ENCODE measurements at regions not wholly inside any gene's neighbourhood (a gene's known extent, or its start where the extent isn't known, plus 50 kb on each side); places are given as distances from the start of the nearest gene placed in this dataset.

DNA sequence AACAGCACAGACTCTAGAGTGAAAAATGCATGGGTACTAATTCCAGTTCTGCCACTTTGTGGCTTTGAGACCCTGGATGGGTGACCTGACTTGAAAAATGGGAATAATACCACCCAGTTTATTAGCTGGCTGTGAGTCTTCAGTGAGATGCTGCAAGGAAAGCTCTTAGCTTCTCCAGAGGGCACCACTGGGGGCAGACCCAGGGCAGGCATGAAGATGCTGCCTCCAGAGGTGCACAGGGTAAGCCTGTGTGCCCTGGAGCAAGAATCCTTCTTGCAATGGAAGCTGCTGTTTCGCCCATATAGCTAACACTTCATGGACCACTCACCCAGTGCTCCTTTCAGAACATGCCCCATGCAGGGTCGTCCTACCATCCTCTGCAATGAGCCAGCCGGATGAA lies 75.7 kb downstream of the C5orf15 start:
- H3K9me3 Mint-ChIP-seq (ENCODE audit: low read depth) = no peaks in the 10 kb centered on the region
- no peaks in the 10 kb centered on the region for H3K27me3 Mint-ChIP-seq (ENCODE audit: low read depth)
- H3K36me3 Mint-ChIP-seq (ENCODE audit: low read depth) = no peaks in the 10 kb centered on the region
- no peak overlapping the region for H3K4me3 Mint-ChIP-seq (ENCODE audit: unreplicated experiment)
- TF ChIP-seq CTCF (IDR thresholded peaks at IDR 0.05) = no peak
- DNase-seq (ENCODE audit: low spot score) = no peak
- peaks cover 4% of the 10 kb centered on the region for H3K4me1 Mint-ChIP-seq (ENCODE audit: low read depth)
- H3K27ac Mint-ChIP-seq (ENCODE audit: unreplicated experiment) = no peak overlapping the region

GRCh38 chr5:133892306-133892705 lies 76.1 kb downstream of the C5orf15 start:
- peaks cover 4% of the 10 kb centered on the region for H3K4me1 Mint-ChIP-seq (ENCODE audit: low read depth)
- no peak overlapping the region for H3K27ac Mint-ChIP-seq (ENCODE audit: unreplicated experiment)
- no peak overlapping the region for H3K4me3 Mint-ChIP-seq (ENCODE audit: unreplicated experiment)
- H3K9me3 Mint-ChIP-seq (ENCODE audit: low read depth) = no peaks in the 10 kb centered on the region
- TF ChIP-seq CTCF (IDR thresholded peaks at IDR 0.05) = no peak
- no peaks in the 10 kb centered on the region for H3K36me3 Mint-ChIP-seq (ENCODE audit: low read depth)
- peak; percentile 36 for DNase-seq (ENCODE audit: low spot score)
- H3K27me3 Mint-ChIP-seq (ENCODE audit: low read depth) = no peaks in the 10 kb centered on the region

- peak; percentile 65 for DNase-seq (ENCODE audit: low spot score)
- H3K27me3 Mint-ChIP-seq (ENCODE audit: low read depth) = no peaks in the 10 kb centered on the region
- no peak for TF ChIP-seq CTCF (IDR thresholded peaks at IDR 0.05)
- H3K36me3 Mint-ChIP-seq (ENCODE audit: low read depth) = no peaks in the 10 kb centered on the region
- no peak overlapping the region for H3K4me3 Mint-ChIP-seq (ENCODE audit: unreplicated experiment)
- no peaks in the 10 kb centered on the region for H3K9me3 Mint-ChIP-seq (ENCODE audit: low read depth)
- peaks cover 4% of the 10 kb centered on the region for H3K4me1 Mint-ChIP-seq (ENCODE audit: low read depth)
- H3K27ac Mint-ChIP-seq (ENCODE audit: unreplicated experiment) = no peak overlapping the region
These were observed 77.0 kb downstream of the C5orf15 start for GRCh38 chr5:133891390-133891789.

GRCh38 chr5:133890776-133891280 lies 77.6 kb downstream of the C5orf15 start:
- Mint-ChIP-seq H3K36me3 (ENCODE audit: low read depth) (no peaks in the 10 kb centered on the region), H3K9me3 (ENCODE audit: low read depth) (no peaks in the 10 kb centered on the region), H3K27ac (ENCODE audit: unreplicated experiment) (no peak overlapping the region), H3K4me1 (ENCODE audit: low read depth) (peaks cover 9% of the 10 kb centered on the region), H3K4me3 (ENCODE audit: unreplicated experiment) (no peak overlapping the region), H3K27me3 (ENCODE audit: low read depth) (no peaks in the 10 kb centered on the region)
- TF ChIP-seq CTCF (IDR thresholded peaks at IDR 0.05) = no peak
- peak; percentile 40 for DNase-seq (ENCODE audit: low spot score)

DNA sequence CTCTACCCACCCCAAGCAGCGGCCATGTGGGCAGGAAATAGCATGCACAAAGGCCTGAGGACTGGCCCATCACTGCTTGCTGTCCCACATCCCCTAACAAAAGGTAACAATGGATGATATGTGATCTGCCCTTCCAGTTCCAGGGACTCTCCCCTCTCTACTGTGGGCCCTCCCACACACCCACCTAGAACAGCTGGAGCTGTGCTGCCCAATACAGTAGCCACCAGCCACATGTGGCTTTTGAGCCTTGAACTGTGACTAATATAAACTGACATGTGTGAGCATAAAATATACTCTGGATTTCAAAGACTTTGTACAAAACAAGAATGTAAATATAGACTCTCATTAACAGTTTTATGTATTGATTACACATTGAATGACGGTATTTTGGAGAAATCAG lies 78.1 kb downstream of the C5orf15 start:
- Mint-ChIP-seq H3K36me3 (ENCODE audit: low read depth) (no peaks in the 10 kb centered on the region), H3K4me3 (ENCODE audit: unreplicated experiment) (no peak overlapping the region), H3K27me3 (ENCODE audit: low read depth) (no peaks in the 10 kb centered on the region), H3K4me1 (ENCODE audit: low read depth) (peaks cover 10% of the 10 kb centered on the region), H3K9me3 (ENCODE audit: low read depth) (no peaks in the 10 kb centered on the region), H3K27ac (ENCODE audit: unreplicated experiment) (no peak overlapping the region)
- no peak for TF ChIP-seq CTCF (IDR thresholded peaks at IDR 0.05)
- DNase-seq (ENCODE audit: low spot score) = no peak

All from chondrocyte (in vitro differentiated cells).